GM21515 (cell line): ENCODE measurements at regions not wholly inside any gene's neighbourhood (a gene's known extent, or its start where the extent isn't known, plus 50 kb on each side); places are given as distances from the start of the nearest gene placed in this dataset.

Experiments used
- ATAC-seq: cut with Tn5 transposase; IDR thresholded peaks from one replicate; pipeline ENCODE4 v1.9.1; 2021; ENCODE audit not compliant: unreplicated experiment

- ATAC-seq: no peak
Measured at GRCh38 chr3:124230432-124230831, 238.5 kb upstream of the ROPN1 start.

- no peak for ATAC-seq
Measured at GRCh38 chr3:124230998-124231397, 239.1 kb upstream of the ROPN1 start.

- ATAC-seq: no peak
Measured at GRCh38 chr3:124234852-124235252, 242.9 kb upstream of the ROPN1 start.

GRCh38 chr3:124235446-124235845 is 243.5 kb upstream of the ROPN1 start:
- no peak for ATAC-seq

GRCh38 chr3:124243177-124243859 is 251.4 kb upstream of the ROPN1 start:
- no peak for ATAC-seq

- ATAC-seq: no peak
Measured at GRCh38 chr3:124246376-124246775, 254.5 kb upstream of the ROPN1 start.

GRCh38 chr3:124246949-124247348 is 255.0 kb upstream of the ROPN1 start:
- no peak for ATAC-seq

GRCh38 chr3:124248471-124249028 is 256.6 kb upstream of the ROPN1 start:
- no peak for ATAC-seq

- ATAC-seq: no peak
Measured at GRCh38 chr3:124249038-124249437, 257.1 kb upstream of the ROPN1 start.

GRCh38 chr3:124250053-124250452 is 258.1 kb upstream of the ROPN1 start:
- no peak for ATAC-seq

- ATAC-seq: no peak
Measured at GRCh38 chr3:124256156-124256555, 264.2 kb upstream of the ROPN1 start.

- no peak for ATAC-seq
Measured at GRCh38 chr3:124256599-124256998, 264.7 kb upstream of the ROPN1 start.

- no peak for ATAC-seq
Measured at GRCh38 chr3:124257336-124257864, 265.5 kb upstream of the ROPN1 start.

- no peak for ATAC-seq
Measured at GRCh38 chr3:124258057-124258500, 266.2 kb upstream of the ROPN1 start.

GRCh38 chr3:124260206-124260915 is 268.4 kb upstream of the ROPN1 start:
- no peak for ATAC-seq

GRCh38 chr3:124261306-124261705 is 269.4 kb upstream of the ROPN1 start:
- ATAC-seq: no peak

- no peak for ATAC-seq
Measured at GRCh38 chr3:124263168-124263567, 271.2 kb upstream of the ROPN1 start.

- no peak for ATAC-seq
Measured at GRCh38 chr3:124264346-124264745, 272.4 kb upstream of the ROPN1 start.

GRCh38 chr3:124266487-124266886 is 274.6 kb upstream of the ROPN1 start:
- no peak for ATAC-seq

- ATAC-seq: no peak
Measured at GRCh38 chr3:124267406-124267805, 275.5 kb upstream of the ROPN1 start.

- ATAC-seq: no peak
Measured at GRCh38 chr3:124268355-124268754, 276.4 kb upstream of the ROPN1 start.

- no peak for ATAC-seq
Measured at GRCh38 chr3:124269619-124270018, 277.7 kb upstream of the ROPN1 start.
